GM11168 (cell line): ENCODE measurements at regions not wholly inside any gene's neighbourhood (a gene's known extent, or its start where the extent isn't known, plus 50 kb on each side); places are given as distances from the start of the nearest gene placed in this dataset.
"Not testable (repeated sequence)": the region's sequence is repeated elsewhere in the genome, so short reads cannot be mapped to it uniquely, and the experiment has no call there.

Experiments
- in situ Hi-C: fragments of 300-500 bp; cut with MboI; formaldehyde crosslinking; loops from one replicate; pipeline ENCODE4 v1.12.0; 2022; ENCODE audit warnings: low sequenced_read_pairs; ENCODE audit not compliant: unreplicated experiment

DNA sequence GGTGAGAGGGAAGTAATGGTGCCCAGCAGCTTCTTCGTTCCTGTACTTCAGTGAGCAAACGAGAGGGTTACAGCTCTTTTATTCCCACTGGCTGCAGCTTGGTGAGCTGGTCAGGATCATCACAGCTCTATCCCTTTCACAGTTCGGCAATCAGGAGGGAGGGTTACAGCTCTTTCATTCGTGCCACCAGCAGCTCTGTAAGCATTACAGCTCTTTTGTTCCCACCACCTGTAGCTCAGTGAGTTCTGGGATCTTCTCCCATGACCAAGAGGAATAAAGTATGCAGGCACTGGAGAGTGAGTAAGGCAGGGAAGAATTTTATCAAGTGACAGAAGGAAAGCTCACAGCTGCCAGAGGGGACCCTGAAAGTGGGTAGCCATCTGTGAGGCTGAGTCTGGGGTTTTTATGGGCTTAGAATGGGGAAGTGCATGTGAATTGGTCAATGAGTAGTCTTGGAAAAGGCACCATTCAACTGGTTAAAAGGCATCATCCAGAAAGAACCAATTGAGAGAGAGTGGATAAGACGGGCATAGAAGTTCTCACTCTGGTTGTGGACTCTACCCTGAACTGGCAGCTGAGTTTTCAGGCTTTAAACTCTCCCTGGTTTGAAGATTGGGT lies 123.7 kb downstream of the COX18 start:
- in situ Hi-C loops: no loop called here

DNA sequence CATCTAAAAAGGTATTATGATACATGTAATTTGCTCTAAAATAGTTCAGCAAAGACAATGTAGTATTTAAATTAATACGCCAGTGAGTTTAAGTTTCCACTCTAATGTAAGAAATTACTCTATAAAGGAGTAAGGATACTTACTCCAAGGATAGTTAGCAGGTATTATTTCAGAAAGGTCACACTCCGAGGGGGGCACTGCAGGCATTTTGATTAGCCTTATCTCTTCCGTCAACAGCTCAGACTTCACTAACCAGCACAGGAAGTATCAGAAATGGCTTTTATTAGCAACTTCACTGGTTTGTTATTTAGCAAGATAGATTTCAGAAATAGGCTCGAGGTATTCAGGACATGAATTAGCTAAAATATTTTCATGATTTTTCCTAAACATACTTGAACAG lies 127.0 kb downstream of the COX18 start:
- in situ Hi-C loops: no loop called here

DNA sequence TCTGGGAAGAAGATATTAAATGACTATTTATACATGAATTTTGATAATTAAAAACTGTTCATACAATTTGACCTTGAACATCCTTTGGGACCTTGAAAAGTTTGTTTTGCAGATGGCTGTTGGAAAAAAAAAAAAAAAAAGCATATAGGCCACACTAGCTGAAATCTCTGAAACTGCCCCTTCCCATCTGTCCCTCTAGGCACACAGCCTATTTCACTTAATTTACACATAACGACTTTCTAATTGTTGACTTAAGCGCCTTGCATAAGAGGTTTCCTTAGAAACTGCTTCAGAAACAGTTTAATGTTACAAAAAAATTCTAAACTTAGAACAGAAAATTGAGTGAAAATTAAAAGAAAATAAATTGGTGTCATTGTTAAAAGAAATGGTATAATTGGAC lies 131.0 kb downstream of the COX18 start:
- in situ Hi-C loops: no loop called here

DNA sequence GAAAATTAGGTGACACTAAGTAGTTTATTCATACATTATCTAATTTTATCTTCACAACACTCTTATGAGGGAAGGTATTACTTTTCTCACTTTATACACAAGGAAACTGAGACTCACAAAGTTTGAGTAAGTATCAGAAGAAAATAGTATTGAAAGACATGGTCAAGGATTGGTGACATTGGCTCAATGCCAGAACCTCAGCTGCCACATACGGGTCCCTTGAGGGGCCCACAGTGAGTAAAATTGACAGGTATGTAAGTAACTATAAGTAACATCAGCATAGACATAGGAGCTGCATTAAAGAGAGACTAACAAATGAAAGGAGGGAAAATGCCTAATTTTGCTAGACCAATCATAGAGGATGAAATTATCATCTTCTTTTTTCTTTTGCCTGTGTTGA lies 134.1 kb downstream of the COX18 start:
- in situ Hi-C loops: no loop called here

DNA sequence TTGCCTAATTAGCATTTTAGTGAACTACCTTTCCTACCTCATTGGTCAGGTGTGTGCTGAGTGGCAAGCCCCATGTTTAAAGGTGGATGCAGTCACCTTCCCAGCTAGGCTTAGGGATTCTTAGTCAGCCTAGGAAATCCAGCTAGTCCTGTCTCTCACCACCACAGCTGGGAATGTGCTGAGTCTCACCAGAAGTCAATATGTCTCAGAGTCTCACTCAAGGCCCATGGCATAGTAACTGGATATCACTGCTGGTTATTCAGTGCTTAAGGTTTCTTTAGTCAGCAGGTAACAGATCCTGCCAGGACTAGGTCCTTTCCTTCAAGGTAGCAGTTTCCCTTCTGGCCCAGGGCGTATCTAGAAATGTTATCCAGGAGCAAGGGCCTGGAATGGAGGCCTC lies 136.5 kb downstream of the COX18 start:
- in situ Hi-C loops: no loop called here

DNA sequence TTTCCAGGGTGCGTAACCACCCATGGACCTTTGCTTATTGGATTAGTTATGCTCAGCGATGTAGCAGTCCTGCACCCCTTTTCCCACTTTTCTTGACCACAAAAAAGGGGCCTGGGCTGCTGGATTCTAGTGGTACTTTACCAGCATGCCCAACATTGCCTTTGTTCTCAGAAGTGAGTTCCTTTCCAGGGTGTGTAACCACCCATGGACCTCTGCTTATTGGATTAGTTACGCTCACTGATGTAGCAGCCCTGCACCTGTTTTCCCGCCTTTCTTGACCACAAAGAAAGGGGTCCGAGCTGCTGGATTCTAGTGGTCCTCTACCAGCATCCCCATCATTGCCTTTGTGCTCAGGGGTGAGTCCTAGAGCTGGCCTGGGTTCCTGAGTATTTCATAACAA lies 138.2 kb downstream of the COX18 start:
- in situ Hi-C loops: no loop called here

DNA sequence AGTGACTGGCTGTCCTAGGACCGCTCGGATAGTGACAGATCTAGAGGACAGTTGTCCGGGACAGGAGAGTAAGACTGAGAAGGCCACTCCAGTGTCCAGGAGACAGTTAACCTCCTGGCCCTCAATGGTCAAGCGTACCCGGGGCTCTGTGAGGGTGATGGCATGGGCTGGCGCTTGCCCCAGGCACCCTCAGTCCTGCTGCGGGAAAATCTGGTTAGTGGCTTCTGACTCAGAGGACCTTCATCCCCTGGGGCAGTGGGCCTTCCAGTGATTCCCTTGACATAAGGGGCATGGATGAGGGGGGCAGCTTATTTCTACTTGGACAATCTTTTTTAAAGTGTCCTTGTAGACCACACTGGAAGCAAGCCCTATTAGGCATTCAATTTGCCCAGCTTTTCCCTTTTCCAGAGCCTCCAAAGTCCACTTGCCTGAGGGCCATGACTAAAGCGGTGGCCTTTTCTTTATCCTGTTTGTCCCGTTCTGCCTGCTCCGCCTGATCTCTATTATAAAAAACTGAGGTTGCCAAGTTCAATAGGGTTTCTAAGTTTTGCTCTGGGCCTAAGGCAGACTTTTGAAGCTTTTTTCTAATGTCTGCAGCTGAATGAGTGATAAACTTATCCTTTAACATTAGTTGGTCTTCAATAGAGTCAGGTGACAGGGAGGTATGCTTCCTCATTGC lies 139.8 kb downstream of the COX18 start:
- in situ Hi-C loops: not testable (repeated sequence)

DNA sequence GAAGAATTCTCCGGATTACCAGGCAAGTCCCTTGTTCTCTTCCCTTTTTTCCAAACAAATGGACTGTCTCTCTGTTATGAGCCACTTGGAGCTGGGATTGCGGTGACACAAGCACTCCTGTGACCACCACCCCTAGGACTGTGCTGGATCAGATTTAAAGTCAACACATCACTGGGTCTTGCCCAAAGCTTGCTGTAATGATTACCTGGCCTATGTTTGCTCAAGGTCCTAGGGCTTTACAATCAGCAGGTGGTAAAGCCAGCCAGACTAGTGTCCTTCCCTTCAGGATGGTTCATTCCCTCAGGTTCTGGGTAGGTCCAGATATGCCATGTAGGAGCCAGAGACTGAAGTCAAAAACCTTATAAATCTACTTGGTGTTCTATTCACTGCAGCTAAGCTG lies 144.7 kb downstream of the COX18 start:
- in situ Hi-C loops: no loop called here

DNA sequence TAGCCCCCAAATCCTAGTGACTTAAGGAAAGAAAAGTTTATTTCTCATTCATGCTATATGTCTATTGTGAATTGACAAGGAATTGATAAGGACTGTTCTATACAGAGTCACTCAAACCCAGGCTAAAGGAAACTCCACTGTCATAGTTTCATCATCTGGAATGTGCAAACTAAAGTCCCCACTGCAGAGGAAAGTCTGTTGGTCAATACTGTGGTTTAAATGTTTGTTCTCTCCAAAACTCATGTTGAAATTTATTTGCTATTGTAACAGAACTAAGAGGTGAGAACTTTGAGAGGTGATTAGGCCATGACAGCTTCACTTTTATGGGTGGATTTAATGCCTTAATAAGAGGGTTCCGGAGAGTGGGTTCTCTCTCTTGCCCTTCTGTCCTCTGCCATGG lies 149.6 kb downstream of the COX18 start:
- in situ Hi-C loops: no loop called here

DNA sequence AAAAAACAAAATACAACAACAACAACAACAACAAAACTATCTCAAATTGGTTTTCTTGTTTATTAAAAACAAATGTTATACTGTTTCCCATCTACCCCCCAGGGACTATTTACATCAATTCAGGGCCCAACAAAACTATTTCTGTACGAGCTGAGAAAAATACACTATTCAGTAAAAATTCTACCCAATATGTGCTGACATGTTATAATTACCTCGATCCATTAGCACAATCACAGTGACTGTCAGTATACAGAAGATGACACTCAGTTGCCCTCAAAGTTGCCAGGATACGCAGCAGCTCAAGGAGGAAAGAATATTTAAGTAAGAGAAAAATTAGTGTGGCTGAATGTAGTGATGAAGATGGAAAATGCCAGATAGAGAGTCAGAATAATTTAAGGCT lies 150.1 kb downstream of the COX18 start:
- in situ Hi-C loops: no loop called here

DNA sequence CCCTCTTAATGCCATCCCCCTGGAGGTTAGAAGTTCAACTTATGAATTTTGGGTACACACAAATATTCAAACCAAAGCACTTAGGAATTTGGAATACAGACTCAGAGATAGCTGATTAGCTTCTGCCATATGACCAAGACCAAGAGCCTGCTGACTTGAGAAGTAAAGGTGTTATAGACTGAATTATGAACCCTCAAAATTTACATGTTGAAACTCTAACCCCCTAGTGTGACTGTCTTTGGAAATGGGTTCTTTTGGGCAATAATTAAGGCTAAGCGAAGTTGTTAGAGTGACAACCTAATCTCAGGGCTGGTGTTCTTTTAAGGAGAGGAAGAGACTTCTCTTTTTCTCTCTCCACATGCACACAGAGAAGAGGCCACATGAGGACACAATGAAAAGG lies 151.2 kb downstream of the COX18 start:
- in situ Hi-C loops: no loop called here

DNA sequence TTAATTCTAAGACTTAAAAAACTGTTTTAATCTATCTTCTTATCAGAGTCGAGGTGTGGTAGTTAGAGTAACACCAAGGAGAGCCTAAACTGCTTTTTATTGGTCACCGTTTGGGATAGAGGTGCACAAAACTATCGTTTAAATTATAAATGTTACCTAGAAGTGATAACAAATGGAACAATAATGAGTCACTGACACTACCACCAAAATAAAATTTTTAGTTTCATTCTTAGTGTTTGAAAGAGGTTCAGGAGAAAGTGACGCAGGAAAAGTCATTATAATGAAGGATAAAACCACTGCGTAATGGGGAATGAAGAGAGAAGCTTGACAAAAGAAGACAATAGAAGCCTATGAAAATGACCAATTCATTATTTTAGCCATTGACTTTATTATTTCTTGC lies 158.2 kb downstream of the COX18 start:
- in situ Hi-C loops: no loop called here

DNA sequence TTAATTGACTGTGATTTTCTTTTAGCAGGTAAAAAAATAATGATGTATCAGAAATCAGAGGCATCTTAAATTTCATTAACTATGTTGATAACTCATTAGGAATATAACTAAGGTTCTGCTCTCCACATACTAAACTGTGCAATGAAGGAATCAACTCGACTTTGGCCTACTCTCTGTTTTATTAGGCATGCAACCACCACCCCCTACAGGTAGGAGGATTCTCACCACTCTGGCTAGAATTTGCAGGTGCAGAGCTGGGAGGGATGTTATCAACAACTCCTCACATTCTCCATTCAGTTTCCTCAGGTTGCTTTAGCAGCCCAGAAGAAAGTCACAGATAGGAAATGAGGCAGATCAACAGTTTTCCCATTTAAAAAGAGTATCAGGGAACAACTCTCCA lies 160.1 kb downstream of the COX18 start:
- in situ Hi-C loops: no loop called here

DNA sequence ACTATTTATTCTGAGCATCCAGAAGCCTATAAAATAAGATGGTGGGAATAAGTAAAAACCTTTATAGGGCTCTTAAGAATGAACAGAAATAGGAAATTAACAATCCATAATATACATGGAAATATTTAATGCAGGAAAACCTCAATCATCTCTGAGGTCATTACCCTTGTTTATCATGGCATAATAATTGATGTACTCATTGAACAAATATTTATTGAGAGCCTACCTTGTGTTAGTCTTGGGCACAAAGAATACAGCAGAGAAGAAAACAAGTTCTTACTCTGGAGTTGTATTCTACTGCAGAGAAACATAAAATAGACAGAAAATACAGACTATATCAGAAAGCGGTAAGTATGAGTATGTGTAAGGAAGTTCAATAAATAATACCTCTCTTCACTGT lies 167.2 kb downstream of the COX18 start:
- in situ Hi-C loops: no loop called here

DNA sequence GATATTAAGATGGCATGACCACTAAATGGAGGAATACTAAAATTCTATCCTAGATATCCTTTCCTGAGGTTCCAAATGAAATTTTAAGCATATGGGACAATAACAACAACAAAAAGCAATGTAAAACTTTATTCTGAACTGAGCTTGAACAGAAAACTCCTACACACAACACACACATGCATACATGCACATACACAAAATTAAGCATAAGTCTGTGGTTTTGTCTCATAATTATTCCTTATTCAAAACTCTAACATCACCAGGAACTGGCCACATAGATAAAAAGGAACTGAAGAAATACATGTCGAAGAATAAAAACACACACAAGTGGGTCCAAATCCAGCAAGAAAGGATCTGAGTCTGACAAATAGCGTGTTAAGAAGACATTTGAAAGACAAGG lies 168.0 kb downstream of the COX18 start:
- in situ Hi-C loops: no loop called here

DNA sequence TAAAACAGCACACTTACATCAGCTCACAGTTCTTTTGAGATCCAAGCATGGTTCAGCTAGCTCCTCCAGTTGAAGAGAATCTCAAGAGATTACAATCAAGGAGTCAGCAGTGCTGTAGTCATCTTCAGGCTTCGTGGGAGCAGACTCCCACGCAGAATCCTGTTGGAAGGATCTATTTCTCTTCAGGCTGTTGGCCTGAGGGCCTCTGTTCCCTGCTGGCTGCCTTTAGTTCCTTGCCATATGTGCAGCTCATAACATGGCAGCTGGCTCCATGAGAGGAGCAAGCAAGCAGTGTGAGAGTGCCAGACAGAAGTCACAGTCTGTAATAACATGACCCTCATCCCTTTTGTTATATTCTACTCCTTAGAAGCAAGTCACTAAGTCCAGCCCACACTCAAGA lies 168.6 kb downstream of the COX18 start:
- in situ Hi-C loops: no loop called here

DNA sequence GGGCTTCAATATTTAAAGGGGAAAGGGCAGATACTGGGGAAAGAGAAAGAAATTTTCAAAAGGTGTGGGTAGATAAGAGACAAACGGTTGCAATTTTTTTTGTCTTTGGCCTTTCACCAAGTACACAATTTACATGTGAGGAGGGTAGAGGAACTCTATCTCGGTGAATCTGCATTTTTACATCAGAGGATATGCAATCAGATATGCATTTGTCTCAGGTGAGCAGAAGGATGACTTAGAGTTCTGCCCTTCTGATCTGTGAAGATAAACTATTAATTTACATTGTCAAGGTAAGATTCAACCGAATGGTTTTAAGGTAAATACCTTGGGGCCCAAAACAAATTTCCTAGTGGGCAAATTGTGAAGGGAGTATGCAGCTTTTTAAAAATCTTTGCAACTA lies 169.9 kb downstream of the COX18 start:
- in situ Hi-C loops: no loop called here

DNA sequence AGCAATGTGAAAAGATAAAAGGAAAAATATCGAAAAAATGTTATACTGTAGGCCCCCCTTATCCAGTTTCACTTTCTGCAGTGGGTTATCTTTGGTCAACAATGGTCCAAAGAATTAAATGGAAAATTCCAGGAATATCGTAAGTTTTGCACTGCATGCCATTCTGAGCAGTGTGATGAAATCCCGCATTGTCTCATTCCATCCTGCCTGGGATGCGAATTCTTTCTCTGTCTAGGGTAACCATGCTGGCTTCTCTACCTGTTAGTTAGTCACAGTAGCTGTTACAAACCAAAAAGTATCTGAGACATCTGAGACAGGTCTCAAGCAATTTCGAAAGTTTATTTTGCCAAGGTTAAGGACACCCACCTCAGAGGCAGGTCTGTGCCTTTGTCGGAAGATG lies 170.3 kb downstream of the COX18 start:
- in situ Hi-C loops: no loop called here

DNA sequence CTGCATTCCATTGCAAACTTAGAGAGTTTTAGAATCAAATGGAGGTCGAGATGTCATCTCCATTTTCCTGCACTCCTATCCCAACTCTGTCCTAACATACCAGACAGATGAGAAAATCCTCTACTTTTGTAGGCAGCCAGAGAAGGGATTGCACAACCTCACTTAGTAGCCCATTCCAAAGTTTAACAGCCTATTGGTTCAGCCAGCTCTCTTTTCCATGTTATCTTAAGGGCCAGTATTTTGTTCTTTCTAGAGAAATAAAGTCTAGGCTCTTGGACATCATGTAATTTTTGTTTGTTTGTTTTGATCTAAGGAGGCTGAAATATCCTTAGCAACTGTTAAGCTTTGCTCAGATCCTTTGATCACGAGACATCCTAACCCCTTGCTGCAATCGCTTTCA lies 173.0 kb downstream of the COX18 start:
- in situ Hi-C loops: no loop called here

DNA sequence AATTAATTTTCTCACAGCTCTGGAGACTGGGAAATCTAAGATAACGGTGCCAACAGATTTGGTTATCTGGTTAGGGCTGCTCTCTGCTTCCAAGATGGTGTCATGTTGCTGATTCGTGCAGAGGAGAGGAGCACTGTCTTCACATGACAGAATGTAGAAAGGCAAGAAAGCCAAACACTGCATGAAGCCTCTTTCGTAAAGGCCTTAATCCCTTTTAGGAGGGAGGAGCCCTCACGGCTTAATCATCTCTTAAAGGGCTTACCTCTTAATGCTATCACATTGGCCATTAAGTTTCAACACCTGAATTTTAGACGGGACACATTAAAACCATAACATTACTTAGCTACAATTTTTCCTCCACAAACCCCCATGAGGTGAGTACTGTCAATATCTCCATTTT lies 174.1 kb downstream of the COX18 start:
- in situ Hi-C loops: no loop called here

DNA sequence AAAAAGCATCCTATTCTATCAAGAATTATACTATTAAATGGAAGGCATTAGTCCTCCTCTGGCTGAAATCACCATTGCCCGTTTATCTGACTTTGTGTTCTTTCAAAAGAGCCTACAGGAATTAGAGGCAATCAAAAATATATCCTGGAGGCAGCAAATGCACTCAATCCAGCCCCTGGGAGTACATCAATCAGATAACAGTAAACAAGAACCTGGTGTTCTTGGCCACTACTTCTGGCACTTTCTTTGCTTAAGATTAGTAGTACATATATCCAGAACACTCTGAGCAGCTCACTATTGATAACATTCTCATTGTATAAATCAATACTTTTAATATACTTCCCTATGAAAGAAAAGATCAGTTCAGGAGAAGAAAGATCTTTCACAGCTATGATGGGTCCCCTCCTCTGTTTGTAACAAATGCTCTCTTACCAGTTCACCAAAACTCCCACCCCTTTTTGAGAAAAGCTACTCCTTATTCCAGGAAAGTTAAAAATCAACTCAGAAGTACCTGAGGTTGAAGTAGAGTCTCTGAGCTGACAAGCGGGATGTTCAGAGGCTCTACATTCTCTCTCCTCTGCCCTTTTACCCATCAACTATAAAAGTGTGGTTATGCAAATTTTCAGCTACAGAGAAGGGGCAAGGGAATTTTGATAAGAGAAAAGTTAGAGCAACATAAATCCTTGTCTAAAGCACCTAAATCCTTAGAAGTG lies 176.0 kb downstream of the COX18 start:
- in situ Hi-C loops: no loop called here

DNA sequence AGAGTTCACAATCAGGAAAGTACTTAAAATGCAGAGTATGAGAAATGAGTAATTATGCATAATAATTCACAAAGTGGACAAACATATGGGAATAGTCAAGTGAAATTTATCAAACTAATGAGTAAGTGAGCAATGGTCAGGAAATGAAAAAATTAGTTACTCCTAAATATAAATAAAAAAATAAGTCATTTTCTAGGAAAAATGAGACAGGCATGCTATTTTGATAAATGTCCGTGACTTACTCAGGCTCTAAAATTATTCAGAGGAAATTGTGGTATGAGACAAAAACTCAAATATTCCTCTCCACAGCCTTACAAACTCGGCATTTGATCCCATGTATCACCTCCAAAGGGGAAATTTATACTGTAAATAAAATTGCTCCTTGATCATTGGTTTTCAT lies 181.2 kb downstream of the COX18 start:
- in situ Hi-C loops: no loop called here
